ENCODE measurements at regions not wholly inside any gene's neighbourhood (a gene's known extent, or its start where the extent isn't known, plus 50 kb on each side); places are given as distances from the start of the nearest gene placed in this dataset. TPM values are rescaled to one million over a fixed set of nuclear protein-coding genes. Genes with fewer than 3 reads are reported as not detected.

- CTCF ChIA-PET (ENCODE audit: unreplicated experiment) = no interaction called here
- Histone ChIP-seq H3K27ac (ENCODE audit: low read depth, low read length, poor library complexity, severe bottlenecking) (no peak overlapping the region), H3K4me2 (ENCODE audit: low read length) (no peak overlapping the region), H3K9me2 (ENCODE audit: insufficient read depth, low read length) (no peaks in the 10 kb centered on the region), H3K4me1 (ENCODE audit: insufficient read depth, low read length, poor library complexity, severe bottlenecking) (no peaks in the 10 kb centered on the region), H4K20me1 (ENCODE audit: insufficient read depth, low read length) (no peaks in the 10 kb centered on the region), H3K36me3 (ENCODE audit: insufficient read depth, low read length) (no peaks in the 10 kb centered on the region), H3K79me2 (ENCODE audit: insufficient read depth, low read depth, low read length) (no peaks in the 10 kb centered on the region), H2AFZ (ENCODE audit: low read length) (no peak overlapping the region), H3K9me3 (ENCODE audit: low read length) (no peaks in the 10 kb centered on the region), H3K4me3 (ENCODE audit: low read depth, low read length, poor library complexity, severe bottlenecking) (no peak overlapping the region)
- intact Hi-C loops (cut with micrococcal nuclease; ENCODE audit: unreplicated experiment) = no loop called here
- POLR2A ChIA-PET = interaction anchor here (1.0 kb wide), 1 partner anchor 8 kb away, joined by 3 read pairs; no protein-coding TSS in a partner anchor
- no TSS peak for BruUV-seq (replicated peaks)
- no peak for TF ChIP-seq EZH2phosphoT487 (IDR thresholded peaks at IDR 0.05; ENCODE audit: borderline replicate concordance, low read depth, low read length)
- TF ChIP-seq CTCF (conservative IDR thresholded peaks at IDR 0.05; ENCODE audit: low read length) = no peak
- no peak for DNase-seq (ENCODE audit: low spot score)
Measured at GRCh38 chr4:22019676-22020075, 71.1 kb upstream of the KCNIP4 start.

DNA sequence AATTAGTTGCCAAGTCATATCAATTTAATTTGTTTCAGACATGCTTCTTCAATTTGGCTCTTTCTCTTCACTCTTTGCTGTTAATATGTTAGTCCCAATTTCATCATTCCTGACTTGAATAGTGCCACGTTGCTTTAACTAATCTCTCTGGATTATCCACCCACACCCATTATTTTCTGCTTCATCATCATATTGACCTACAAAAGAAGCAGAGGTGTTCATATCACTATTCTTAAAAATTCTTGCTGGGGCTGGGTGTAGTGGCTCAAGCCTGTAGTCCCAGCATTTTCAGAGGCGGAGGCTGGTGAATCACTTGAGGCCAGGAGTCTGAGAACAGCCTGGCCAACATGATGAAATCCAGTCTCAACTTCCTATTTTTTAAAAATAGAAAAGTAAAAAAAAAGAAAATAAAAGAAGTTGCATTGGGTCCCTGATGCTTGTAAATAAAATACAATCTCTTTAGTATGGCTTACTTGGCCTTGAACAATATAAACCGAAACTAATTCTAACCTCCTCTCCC is 65.7 kb upstream of the KCNIP4 start:
- H3K79me2 ChIP-seq (ENCODE audit: insufficient read depth, low read depth, low read length) = no peaks in the 10 kb centered on the region
- no peak overlapping the region for H3K4me3 ChIP-seq (ENCODE audit: low read depth, low read length, poor library complexity, severe bottlenecking)
- H4K20me1 ChIP-seq (ENCODE audit: insufficient read depth, low read length) = no peaks in the 10 kb centered on the region
- H3K4me2 ChIP-seq (ENCODE audit: low read length) = no peak overlapping the region
- H2AFZ ChIP-seq (ENCODE audit: low read length) = no peak overlapping the region
- ChIA-PET POLR2A (no interaction called here), CTCF (ENCODE audit: unreplicated experiment) (no interaction called here)
- TF ChIP-seq EZH2phosphoT487 (IDR thresholded peaks at IDR 0.05; ENCODE audit: borderline replicate concordance, low read depth, low read length) (no peak), CTCF (conservative IDR thresholded peaks at IDR 0.05; ENCODE audit: low read length) (no peak)
- no TSS peak for BruUV-seq (replicated peaks)
- H3K4me1 ChIP-seq (ENCODE audit: insufficient read depth, low read length, poor library complexity, severe bottlenecking) = no peaks in the 10 kb centered on the region
- H3K27ac ChIP-seq (ENCODE audit: low read depth, low read length, poor library complexity, severe bottlenecking) = no peak overlapping the region
- H3K9me2 ChIP-seq (ENCODE audit: insufficient read depth, low read length) = no peaks in the 10 kb centered on the region
- intact Hi-C loops (cut with micrococcal nuclease; ENCODE audit: unreplicated experiment) = no loop called here
- no peak for DNase-seq (ENCODE audit: low spot score)
- H3K36me3 ChIP-seq (ENCODE audit: insufficient read depth, low read length) = no peaks in the 10 kb centered on the region
- H3K9me3 ChIP-seq (ENCODE audit: low read length) = no peaks in the 10 kb centered on the region

GRCh38 chr4:22003878-22004277 is 55.3 kb upstream of the KCNIP4 start:
- Histone ChIP-seq H3K9me2 (ENCODE audit: insufficient read depth, low read length) (no peaks in the 10 kb centered on the region), H3K4me2 (ENCODE audit: low read length) (no peak overlapping the region), H3K4me3 (ENCODE audit: low read depth, low read length, poor library complexity, severe bottlenecking) (no peak overlapping the region), H4K20me1 (ENCODE audit: insufficient read depth, low read length) (no peaks in the 10 kb centered on the region), H3K4me1 (ENCODE audit: insufficient read depth, low read length, poor library complexity, severe bottlenecking) (no peaks in the 10 kb centered on the region), H2AFZ (ENCODE audit: low read length) (no peak overlapping the region), H3K9me3 (ENCODE audit: low read length) (no peaks in the 10 kb centered on the region), H3K79me2 (ENCODE audit: insufficient read depth, low read depth, low read length) (no peaks in the 10 kb centered on the region), H3K36me3 (ENCODE audit: insufficient read depth, low read length) (no peaks in the 10 kb centered on the region), H3K27ac (ENCODE audit: low read depth, low read length, poor library complexity, severe bottlenecking) (no peak overlapping the region)
- no TSS peak for BruUV-seq (replicated peaks)
- TF ChIP-seq EZH2phosphoT487 (IDR thresholded peaks at IDR 0.05; ENCODE audit: borderline replicate concordance, low read depth, low read length) (no peak), CTCF (conservative IDR thresholded peaks at IDR 0.05; ENCODE audit: low read length) (no peak)
- no peak for DNase-seq (ENCODE audit: low spot score)
- intact Hi-C loops (cut with micrococcal nuclease; ENCODE audit: unreplicated experiment) = no loop called here
- POLR2A ChIA-PET = interaction anchor here (0.6 kb wide), 1 partner anchor 322 kb away, joined by 3 read pairs; no protein-coding TSS in a partner anchor
- CTCF ChIA-PET (ENCODE audit: unreplicated experiment) = no interaction called here

Small RNAs in the stretch of these regions (small RNA-seq; reads per million reads assigned to genes)
- gene RNU6-420P = not detected
